ENCODE measurements at regions not wholly inside any gene's neighbourhood (a gene's known extent, or its start where the extent isn't known, plus 50 kb on each side); places are given as distances from the start of the nearest gene placed in this dataset.
A peak's percentile ranks its signal among the peaks of the same experiment; 100 is the strongest.

GRCh38 chr1:192475970-192476369 is 99.6 kb upstream of the RGS1 start:
- H3K4me3 ChIP-seq (replicated peaks in 1 of 3; ENCODE audit: insufficient read depth in 1 of 3, low read depth in 1 of 3, low read length in 3 of 3): no peak overlapping the region
- H3K36me3 ChIP-seq (ENCODE audit: control insufficient read depth in 2 of 2, extremely low read depth in 1 of 2, insufficient read depth in 2 of 2, low read length in 2 of 2): no peaks in the 10 kb centered on the region
- no peak overlapping the region for H2AFZ ChIP-seq (ENCODE audit: low read depth, low read length)
- H3K4me2 ChIP-seq (ENCODE audit: insufficient read depth, low read length): no peak overlapping the region
- dilution Hi-C loops (cut with MboI; ENCODE audit: extremely low pct_ligation_motif_present, low sequenced_read_pairs): loop anchor here (25.0 kb wide), 2 partner anchors 111 to 336 kb away; partner anchors contain the start of genes RGS1 and RGS2
- no peaks in the 10 kb centered on the region for H3K27me3 ChIP-seq (ENCODE audit: control insufficient read depth in 2 of 2, insufficient read depth in 2 of 2, low read length in 2 of 2)
- TF ChIP-seq, protein P1, sequence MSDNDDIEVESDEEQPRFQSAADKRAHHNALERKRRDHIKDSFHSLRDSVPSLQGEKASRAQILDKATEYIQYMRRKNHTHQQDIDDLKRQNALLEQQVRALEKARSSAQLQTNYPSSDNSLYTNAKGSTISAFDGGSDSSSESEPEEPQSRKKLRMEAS (IDR thresholded peaks at IDR 0.05; ENCODE audit: insufficient read depth, insufficient read length): no peak
- TF ChIP-seq GATA2 (IDR thresholded peaks at IDR 0.05; ENCODE audit: insufficient read depth, insufficient read length, low read depth, low read length): no peak
- no peak overlapping the region for H3K9ac ChIP-seq (replicated peaks; ENCODE audit: extremely low read depth, insufficient read depth, low read length)
- H3K79me2 ChIP-seq (ENCODE audit: control insufficient read depth, insufficient read depth, low read length): no peaks in the 10 kb centered on the region
- H3K9me1 ChIP-seq (replicated peaks; ENCODE audit: control insufficient read depth, extremely low read depth, insufficient read depth, low read length): no peaks in the 10 kb centered on the region
- ChIA-PET CTCF (interaction anchor here (2.3 to 6.2 kb wide), 5 partner anchors 32 to 542 kb away, joined by 11 to 283 read pairs (median 128); no protein-coding TSS in a partner anchor), POLR2A (no interaction called here)
- DNase-seq (ENCODE audit: low read depth, low spot score): no peak
- H3K9me3 ChIP-seq (replicated peaks; ENCODE audit: control insufficient read depth, insufficient read depth, low read length): no peaks in the 10 kb centered on the region
- BruUV-seq (replicated peaks): no TSS peak
- H3K4me1 ChIP-seq (ENCODE audit: control insufficient read depth, extremely low read depth, insufficient read depth, low read length): no peaks in the 10 kb centered on the region
- no peak for FAIRE-seq
- no peaks in the 10 kb centered on the region for H4K20me1 ChIP-seq (replicated peaks; ENCODE audit: control insufficient read depth, extremely low read depth, insufficient read depth, low read length)
- intact Hi-C loops (cut with micrococcal nuclease): no loop called here
- no peak overlapping the region for H3K27ac ChIP-seq (ENCODE audit: insufficient read depth, low read depth, low read length)

DNA sequence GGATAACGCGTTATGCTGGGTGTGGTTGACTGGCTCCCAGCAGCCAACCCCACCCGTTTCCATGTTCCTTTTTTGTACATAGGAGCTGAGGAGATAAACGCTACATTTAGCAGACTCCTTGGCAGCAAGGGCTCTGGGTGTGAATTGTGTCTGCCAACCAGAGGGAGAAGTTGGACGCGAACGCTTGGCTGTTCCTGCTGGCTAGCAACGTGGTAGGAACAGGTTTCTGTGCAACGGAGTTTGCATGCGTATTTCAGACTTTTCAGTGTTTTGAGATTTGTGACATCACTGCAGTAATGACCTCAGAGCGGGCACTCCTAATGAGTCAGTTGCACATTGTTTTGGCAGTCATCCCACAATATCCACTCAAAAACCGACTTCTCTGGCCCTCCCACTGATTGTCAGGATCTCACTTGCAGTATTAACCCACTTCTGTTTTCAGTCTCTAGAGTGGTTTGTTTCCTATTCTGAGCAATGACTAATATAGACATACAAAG is 98.7 kb upstream of the RGS1 start:
- Histone ChIP-seq H3K79me2 (ENCODE audit: control insufficient read depth, insufficient read depth, low read length) (no peaks in the 10 kb centered on the region), H3K9me3 (replicated peaks; ENCODE audit: control insufficient read depth, insufficient read depth, low read length) (no peaks in the 10 kb centered on the region), H3K36me3 (ENCODE audit: control insufficient read depth in 2 of 2, extremely low read depth in 1 of 2, insufficient read depth in 2 of 2, low read length in 2 of 2) (no peaks in the 10 kb centered on the region), H2AFZ (ENCODE audit: low read depth, low read length) (peak overlapping the region; percentile 1), H3K4me1 (ENCODE audit: control insufficient read depth, extremely low read depth, insufficient read depth, low read length) (no peaks in the 10 kb centered on the region), H3K27me3 (ENCODE audit: control insufficient read depth in 2 of 2, insufficient read depth in 2 of 2, low read length in 2 of 2) (no peaks in the 10 kb centered on the region), H4K20me1 (replicated peaks; ENCODE audit: control insufficient read depth, extremely low read depth, insufficient read depth, low read length) (no peaks in the 10 kb centered on the region), H3K4me3 (replicated peaks in 1 of 3; ENCODE audit: insufficient read depth in 1 of 3, low read depth in 1 of 3, low read length in 3 of 3) (no peak overlapping the region), H3K4me2 (ENCODE audit: insufficient read depth, low read length) (no peak overlapping the region), H3K9ac (replicated peaks; ENCODE audit: extremely low read depth, insufficient read depth, low read length) (no peak overlapping the region), H3K9me1 (replicated peaks; ENCODE audit: control insufficient read depth, extremely low read depth, insufficient read depth, low read length) (no peaks in the 10 kb centered on the region), H3K27ac (ENCODE audit: insufficient read depth, low read depth, low read length) (no peak overlapping the region)
- CTCF ChIA-PET: interaction anchor here (1.0 to 6.2 kb wide), 26 partner anchors 13 to 645 kb away, joined by 3 to 283 read pairs (median 8); partner anchors contain the start of genes CDC73 and RGS2
- FAIRE-seq: peak; percentile 63
- TF ChIP-seq JUN (IDR thresholded peaks at IDR 0.05; ENCODE audit: borderline replicate concordance, insufficient read depth, insufficient read length, low read depth): peak; percentile 23
- TF ChIP-seq GATA2 (IDR thresholded peaks at IDR 0.05; ENCODE audit: insufficient read depth, insufficient read length, low read depth, low read length): no peak
- intact Hi-C loops (cut with micrococcal nuclease) (loop anchor here (1.0 kb wide), 1 partner anchor 103 kb away; no protein-coding TSS in a partner anchor), dilution Hi-C loops (cut with MboI; ENCODE audit: extremely low pct_ligation_motif_present, low sequenced_read_pairs) (loop anchor here (25.0 kb wide), 2 partner anchors 110 to 335 kb away; partner anchors contain the start of genes RGS1 and RGS2)
- peak; percentile 49 for DNase-seq (ENCODE audit: low read depth, low spot score)
- POLR2A ChIA-PET: interaction anchor here (0.5 kb wide), 1 partner anchor 129 kb away, joined by 4 read pairs; no protein-coding TSS in a partner anchor
- BruUV-seq (replicated peaks): no TSS peak

Data from endothelial cell of umbilical vein (primary cell).